KMS-11 (cell line): ENCODE measurements at regions not wholly inside any gene's neighbourhood (a gene's known extent, or its start where the extent isn't known, plus 50 kb on each side); places are given as distances from the start of the nearest gene placed in this dataset.
A peak's percentile ranks its signal among the peaks of the same experiment; 100 is the strongest.

Experiments used
- H2AFZ ChIP-seq: fragments of 200-600 bp; sonication (generic); 2 replicates; pipeline ENCODE4 v1.6.1; 2016; ENCODE audit warnings: antibody characterized with exemption, mixed run types, low read depth
- H3K27ac ChIP-seq: fragments of 200-600 bp; sonication (generic); 2 replicates; pipeline ENCODE4 v1.6.1; 2016; ENCODE audit warnings: mild to moderate bottlenecking, mixed run types
- H3K27me3 ChIP-seq: fragments of 200-600 bp; sonication (generic); 2 replicates; pipeline ENCODE4 v1.6.1; 2017; ENCODE audit warnings: mild to moderate bottlenecking, low read depth, mixed run types, moderate library complexity; ENCODE audit not compliant: insufficient read depth
- H3K36me3 ChIP-seq: fragments of 200-600 bp; sonication (generic); 2 replicates; pipeline ENCODE4 v1.6.1; 2017; ENCODE audit warnings: mild to moderate bottlenecking, mixed run types; ENCODE audit not compliant: insufficient read depth
- H3K4me1 ChIP-seq: fragments of 200-600 bp; sonication (generic); 2 replicates; pipeline ENCODE4 v1.6.1; 2016; ENCODE audit warnings: mild to moderate bottlenecking, low read depth, mixed run types; ENCODE audit not compliant: poor library complexity, severe bottlenecking
- H3K4me2 ChIP-seq: fragments of 200-600 bp; sonication (generic); 2 replicates; pipeline ENCODE4 v1.7.0; 2016; ENCODE audit warnings: mild to moderate bottlenecking, mixed run types
- H3K4me3 ChIP-seq: fragments of 200-600 bp; sonication (generic); IDR thresholded peaks from 2 replicates; pipeline ENCODE4 v1.6.1; 2017; ENCODE audit warnings: low read depth, low read length, mixed read lengths; ENCODE audit not compliant: insufficient read depth
- H3K79me2 ChIP-seq: fragments of 200-600 bp; sonication (generic); 2 replicates; pipeline ENCODE4 v1.6.1; 2016; ENCODE audit warnings: low read depth, mixed run types; ENCODE audit not compliant: insufficient read depth
- H3K9ac ChIP-seq: fragments of 200-600 bp; sonication (generic); 2 replicates; pipeline ENCODE4 v1.6.1; 2016; ENCODE audit warnings: mild to moderate bottlenecking, mixed run types
- H4K20me1 ChIP-seq: fragments of 200-600 bp; sonication (generic); 2 replicates; pipeline ENCODE4 v1.6.1; 2016; ENCODE audit warnings: mild to moderate bottlenecking, mixed run types; ENCODE audit not compliant: insufficient read depth
- CTCF ChIP-seq: fragments of 200-600 bp; sonication (generic); conservative IDR thresholded peaks from 2 replicates; pipeline ENCODE4 v1.6.1; 2017; ENCODE audit warnings: low read depth, mild to moderate bottlenecking, antibody characterized with exemption, low read length, moderate library complexity, mixed read lengths

- no peaks in the 10 kb centered on the region for H3K27me3 ChIP-seq
Observed at GRCh38 chr20:7758406-7758805, 181.9 kb downstream of the HAO1 start.

GRCh38 chr20:7760247-7761031 lies 179.8 kb downstream of the HAO1 start:
- H4K20me1 ChIP-seq = no peaks in the 10 kb centered on the region
- TF ChIP-seq CTCF = no peak

More at GRCh38 chr20:7758406-7758805, 181.9 kb downstream of the HAO1 start:
- Histone ChIP-seq H3K79me2 (no peaks in the 10 kb centered on the region), H3K4me1 (no peaks in the 10 kb centered on the region), H4K20me1 (no peaks in the 10 kb centered on the region), H3K9ac (no peak overlapping the region), H3K4me3 (no peak overlapping the region), H3K4me2 (no peak overlapping the region), H3K27ac (no peak overlapping the region), H2AFZ (no peak overlapping the region), H3K36me3 (no peaks in the 10 kb centered on the region)
- TF ChIP-seq CTCF = no peak

GRCh38 chr20:7765221-7765620 lies 175.0 kb downstream of the HAO1 start:
- no peak overlapping the region for H3K4me3 ChIP-seq
- no peaks in the 10 kb centered on the region for H3K36me3 ChIP-seq
- no peak overlapping the region for H2AFZ ChIP-seq
- peaks cover 24% of the 10 kb centered on the region for H3K4me1 ChIP-seq
- no peaks in the 10 kb centered on the region for H3K79me2 ChIP-seq
- peak overlapping the region; percentile 33 for H3K4me2 ChIP-seq
- H3K27ac ChIP-seq = no peak overlapping the region
- H3K27me3 ChIP-seq = no peaks in the 10 kb centered on the region
- TF ChIP-seq CTCF = no peak
- H4K20me1 ChIP-seq = no peaks in the 10 kb centered on the region
- no peak overlapping the region for H3K9ac ChIP-seq

More at GRCh38 chr20:7760247-7761031, 179.8 kb downstream of the HAO1 start:
- Histone ChIP-seq H3K27ac (no peak overlapping the region), H3K27me3 (no peaks in the 10 kb centered on the region), H3K9ac (no peak overlapping the region), H3K4me2 (no peak overlapping the region), H3K4me3 (no peak overlapping the region), H3K36me3 (no peaks in the 10 kb centered on the region), H3K79me2 (no peaks in the 10 kb centered on the region), H2AFZ (no peak overlapping the region), H3K4me1 (peaks cover 11% of the 10 kb centered on the region)

GRCh38 chr20:7770046-7770445 lies 170.2 kb downstream of the HAO1 start:
- H4K20me1 ChIP-seq = no peaks in the 10 kb centered on the region
- H3K4me3 ChIP-seq = no peak overlapping the region
- H3K27me3 ChIP-seq = no peaks in the 10 kb centered on the region
- no peak overlapping the region for H3K27ac ChIP-seq
- H3K79me2 ChIP-seq = no peaks in the 10 kb centered on the region
- TF ChIP-seq CTCF = no peak
- H3K9ac ChIP-seq = no peak overlapping the region
- no peaks in the 10 kb centered on the region for H3K36me3 ChIP-seq
- H3K4me1 ChIP-seq = peaks cover 33% of the 10 kb centered on the region
- no peak overlapping the region; the same call in 1 of the 2 replicates for H3K4me2 ChIP-seq
- no peak overlapping the region for H2AFZ ChIP-seq
